Brain microvascular endothelial cell (primary cell): ENCODE measurements at regions not wholly inside any gene's neighbourhood (a gene's known extent, or its start where the extent isn't known, plus 50 kb on each side); places are given as distances from the start of the nearest gene placed in this dataset.
"Not testable (repeated sequence)": the region's sequence is repeated elsewhere in the genome, so short reads cannot be mapped to it uniquely, and the experiment has no call there.

Experiments used
- DNase-seq: peaks from one replicate; pipeline ENCODE4 v3.0.0-alpha.2; 2020
- H3K27ac ChIP-seq: fragments of 250-450 bp; sonication (Bioruptor Pico); 2 replicates; pipeline ENCODE4 v1.5.1; 2020; ENCODE audit warnings: mild to moderate bottlenecking, moderate library complexity
- H3K27me3 ChIP-seq: fragments of 250-450 bp; sonication (Bioruptor Pico); replicated peaks from 2 replicates; pipeline ENCODE4 v1.5.1; 2020; ENCODE audit warnings: mild to moderate bottlenecking
- H3K36me3 ChIP-seq: fragments of 250-450 bp; sonication (Bioruptor Pico); replicated peaks from 2 replicates; pipeline ENCODE4 v1.5.1; 2020; ENCODE audit warnings: mild to moderate bottlenecking
- H3K4me3 ChIP-seq: 2 replicates; pipeline ENCODE4 v1.5.1; 2011; ENCODE audit warnings: low read depth, mild to moderate bottlenecking, control low read depth, low read length, moderate library complexity
- CTCF ChIP-seq: IDR thresholded peaks from 2 replicates; pipeline ENCODE4 v1.5.1; 2011; ENCODE audit warnings: low read depth, mild to moderate bottlenecking, moderate library complexity, low read length, control low read depth, inconsistent platforms; ENCODE audit errors: missing control alignments
- in situ Hi-C: cut with HindIII; loops from 2 replicates; pipeline ENCODE4 v1.10.0; 2017; ENCODE audit warnings: low sequenced_read_pairs, low pct_ligation_motif_present

- H3K27ac ChIP-seq, result no peak overlapping the region
- no peak for TF ChIP-seq CTCF
- H3K36me3 ChIP-seq, result no peaks in the 10 kb centered on the region
- in situ Hi-C loops, result no loop called here
- DNase-seq, result no peak
- no peaks in the 10 kb centered on the region for H3K27me3 ChIP-seq
- no peak overlapping the region for H3K4me3 ChIP-seq
Observed at GRCh38 chr17:43312011-43312410, 78.2 kb upstream of the RNU2-1 start.

- no peak for DNase-seq
- no peak for TF ChIP-seq CTCF
- H3K27me3 ChIP-seq, result no peaks in the 10 kb centered on the region
- no peak overlapping the region for H3K27ac ChIP-seq
- no peak overlapping the region for H3K4me3 ChIP-seq
- in situ Hi-C loops, result no loop called here
- no peaks in the 10 kb centered on the region for H3K36me3 ChIP-seq
Observed at GRCh38 chr17:43309505-43310332, 75.9 kb upstream of the RNU2-1 start.

GRCh38 chr17:43308999-43309398 is 75.2 kb upstream of the RNU2-1 start:
- no peak overlapping the region for H3K27ac ChIP-seq
- no peaks in the 10 kb centered on the region for H3K36me3 ChIP-seq
- TF ChIP-seq CTCF, result no peak
- H3K27me3 ChIP-seq, result no peaks in the 10 kb centered on the region
- no peak for DNase-seq
- in situ Hi-C loops, result no loop called here
- no peak overlapping the region for H3K4me3 ChIP-seq

- in situ Hi-C loops, H3K4me3 ChIP-seq, H3K36me3 ChIP-seq: not testable (repeated sequence)
Observed at GRCh38 chr17:43304792-43305191, 71.0 kb upstream of the RNU2-1 start.

GRCh38 chr17:43303049-43303448 is 69.3 kb upstream of the RNU2-1 start:
- H3K4me3 ChIP-seq, H3K36me3 ChIP-seq, H3K27me3 ChIP-seq, in situ Hi-C loops, H3K27ac ChIP-seq, DNase-seq: not testable (repeated sequence)

More at GRCh38 chr17:43304792-43305191, 71.0 kb upstream of the RNU2-1 start:
- not testable (repeated sequence) for H3K27ac ChIP-seq, DNase-seq, H3K27me3 ChIP-seq

GRCh38 chr17:43299300-43300076 is 65.7 kb upstream of the RNU2-1 start:
- H3K27me3 ChIP-seq, in situ Hi-C loops, H3K36me3 ChIP-seq, H3K27ac ChIP-seq, DNase-seq, H3K4me3 ChIP-seq: not testable (repeated sequence)

GRCh38 chr17:43289670-43290069 is 55.9 kb upstream of the RNU2-1 start:
- H3K4me3 ChIP-seq, H3K27ac ChIP-seq, in situ Hi-C loops, DNase-seq, H3K36me3 ChIP-seq, H3K27me3 ChIP-seq: not testable (repeated sequence)

GRCh38 chr17:43283606-43284005 is 49.8 kb upstream of the RNU2-1 start:
- H3K4me3 ChIP-seq, H3K27me3 ChIP-seq, in situ Hi-C loops, H3K36me3 ChIP-seq, H3K27ac ChIP-seq, DNase-seq: not testable (repeated sequence)
